Lower lobe of right lung (tissue), 2 donors: ENCODE measurements at regions not wholly inside any gene's neighbourhood (a gene's known extent, or its start where the extent isn't known, plus 50 kb on each side); places are given as distances from the start of the nearest gene placed in this dataset.

Source experiments
- ATAC-seq, 2 donors: fragments of 200-7000 bp; cut with Tn5 transposase; one replicate each; pipeline ENCODE4 v1.9.1; 2020 to 2022; ENCODE audit warnings: mild to moderate bottlenecking in 2 of 2, moderate library complexity in 2 of 2
- DNase-seq: peaks from one replicate; pipeline ENCODE4 v3.0.0-alpha.2; 2020
- H3K27ac ChIP-seq: fragments of 200-600 bp; one replicate; pipeline ENCODE4 v1.8.0; 2022
- H3K27me3 ChIP-seq: fragments of 200-600 bp; one replicate; pipeline ENCODE4 v1.8.0; 2022; ENCODE audit warnings: low read depth
- H3K36me3 ChIP-seq: fragments of 200-600 bp; one replicate; pipeline ENCODE4 v1.8.0; 2022; ENCODE audit warnings: mild to moderate bottlenecking
- H3K4me1 ChIP-seq: fragments of 200-600 bp; one replicate; pipeline ENCODE4 v1.8.0; 2022
- H3K4me3 ChIP-seq: fragments of 200-600 bp; one replicate; pipeline ENCODE4 v1.8.0; 2022; ENCODE audit warnings: mild to moderate bottlenecking
- H3K9me3 ChIP-seq: fragments of 200-600 bp; one replicate; pipeline ENCODE4 v1.8.0; 2022
- intact Hi-C: fragments of 100-400 bp; cut with DNase I; formaldehyde crosslinking; loops from one replicate; pipeline ENCODE4 v1.11.0; 2022
- TF ChIP-seq, protein P1 (sequence below): fragments of 200-600 bp; IDR thresholded peaks from one replicate; pipeline ENCODE4 v1.8.0; 2022; ENCODE audit warnings: antibody characterized with exemption, mild to moderate bottlenecking
- donor health status: DM: no; HTN: yes; CAD: no; lungs with severe emphysema.

DNA sequence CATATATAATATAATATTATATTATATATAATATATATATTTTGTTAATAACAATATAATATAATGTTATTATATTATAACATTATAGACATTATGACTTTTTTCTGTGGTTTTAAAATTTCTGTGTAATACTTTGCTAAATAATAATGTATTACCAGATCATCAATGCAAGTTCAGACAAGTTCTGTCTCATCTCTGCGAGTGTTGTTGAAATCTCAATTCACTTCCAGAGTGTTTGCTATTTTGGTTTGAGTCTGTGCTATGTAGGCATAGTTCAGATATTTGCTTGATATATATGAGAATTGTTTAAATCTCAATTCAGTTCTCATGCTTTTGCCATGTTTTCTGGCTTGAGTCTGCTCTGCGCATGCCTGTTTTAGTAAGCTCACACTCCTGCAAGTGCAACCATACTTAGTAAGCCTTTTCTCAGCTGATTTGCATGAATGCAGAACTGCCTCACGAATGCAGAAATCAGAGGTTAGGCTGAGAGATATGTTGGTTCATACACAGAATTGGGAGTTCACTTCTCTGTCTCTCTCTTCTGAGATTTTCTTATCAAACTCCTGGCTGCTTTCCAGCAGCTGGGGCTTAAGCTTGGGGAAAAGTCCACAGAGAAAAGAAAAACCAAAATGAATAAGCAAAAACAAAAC lies 830.2 kb upstream of the SORCS1 start:
- Histone ChIP-seq H3K36me3 (no peaks in the 10 kb centered on the region), H3K4me1 (no peaks in the 10 kb centered on the region), H3K9me3 (no peaks in the 10 kb centered on the region), H3K4me3 (no peak overlapping the region), H3K27ac (no peak overlapping the region), H3K27me3 (no peaks in the 10 kb centered on the region)
- DNase-seq (no peak), ATAC-seq (no peak)
- TF ChIP-seq, protein P1, sequence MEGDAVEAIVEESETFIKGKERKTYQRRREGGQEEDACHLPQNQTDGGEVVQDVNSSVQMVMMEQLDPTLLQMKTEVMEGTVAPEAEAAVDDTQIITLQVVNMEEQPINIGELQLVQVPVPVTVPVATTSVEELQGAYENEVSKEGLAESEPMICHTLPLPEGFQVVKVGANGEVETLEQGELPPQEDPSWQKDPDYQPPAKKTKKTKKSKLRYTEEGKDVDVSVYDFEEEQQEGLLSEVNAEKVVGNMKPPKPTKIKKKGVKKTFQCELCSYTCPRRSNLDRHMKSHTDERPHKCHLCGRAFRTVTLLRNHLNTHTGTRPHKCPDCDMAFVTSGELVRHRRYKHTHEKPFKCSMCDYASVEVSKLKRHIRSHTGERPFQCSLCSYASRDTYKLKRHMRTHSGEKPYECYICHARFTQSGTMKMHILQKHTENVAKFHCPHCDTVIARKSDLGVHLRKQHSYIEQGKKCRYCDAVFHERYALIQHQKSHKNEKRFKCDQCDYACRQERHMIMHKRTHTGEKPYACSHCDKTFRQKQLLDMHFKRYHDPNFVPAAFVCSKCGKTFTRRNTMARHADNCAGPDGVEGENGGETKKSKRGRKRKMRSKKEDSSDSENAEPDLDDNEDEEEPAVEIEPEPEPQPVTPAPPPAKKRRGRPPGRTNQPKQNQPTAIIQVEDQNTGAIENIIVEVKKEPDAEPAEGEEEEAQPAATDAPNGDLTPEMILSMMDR, result no peak
- intact Hi-C loops, result no loop called here

DNA sequence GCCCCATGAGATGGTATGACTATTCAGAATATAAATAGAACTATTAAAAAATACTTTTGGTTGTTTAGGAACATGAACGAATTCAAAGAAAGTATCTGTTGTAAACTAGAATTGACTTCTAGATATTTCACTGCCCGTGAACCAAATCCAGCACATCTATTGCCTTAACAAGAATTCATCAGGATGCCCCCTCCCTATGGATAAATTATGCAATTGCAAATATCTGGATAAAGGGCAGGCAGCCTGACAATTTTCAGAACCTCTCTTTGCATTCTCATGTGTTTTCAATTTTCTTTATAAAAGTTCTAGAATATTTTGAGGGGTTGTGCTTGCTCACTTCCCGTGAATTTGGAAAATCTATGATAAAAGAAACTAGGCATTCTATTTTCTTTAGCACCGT lies 822.1 kb upstream of the SORCS1 start:
- Histone ChIP-seq H3K4me1 (no peaks in the 10 kb centered on the region), H3K9me3 (no peaks in the 10 kb centered on the region), H3K36me3 (no peaks in the 10 kb centered on the region), H3K27ac (no peak overlapping the region), H3K27me3 (no peaks in the 10 kb centered on the region), H3K4me3 (no peak overlapping the region)
- DNase-seq (no peak), ATAC-seq (no peak)
- TF ChIP-seq, protein P1, result no peak
- intact Hi-C loops, result no loop called here

DNA sequence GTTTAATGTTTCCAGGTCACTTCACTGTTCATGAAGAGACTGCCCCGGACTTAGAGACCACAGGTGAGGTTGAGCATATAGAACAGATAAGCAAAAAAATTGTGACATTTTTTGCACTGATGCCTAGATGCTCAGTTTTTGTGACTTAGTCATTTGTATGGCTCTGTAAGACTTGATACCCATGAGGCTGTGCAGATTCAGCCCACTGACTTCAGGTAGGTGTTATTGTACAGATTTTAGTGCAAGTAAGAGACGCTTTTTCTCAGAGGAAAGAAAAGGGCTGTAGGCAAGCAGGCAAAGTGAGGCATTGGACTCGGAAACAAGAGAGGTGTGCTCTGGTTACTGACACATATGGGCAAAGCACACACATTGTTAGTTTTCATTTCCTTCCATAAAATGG lies 820.1 kb upstream of the SORCS1 start:
- ATAC-seq (no peak), DNase-seq (no peak)
- Histone ChIP-seq H3K9me3 (no peaks in the 10 kb centered on the region), H3K4me1 (no peaks in the 10 kb centered on the region), H3K4me3 (no peak overlapping the region), H3K27ac (no peak overlapping the region), H3K27me3 (no peaks in the 10 kb centered on the region), H3K36me3 (no peaks in the 10 kb centered on the region)
- intact Hi-C loops, result no loop called here
- TF ChIP-seq, protein P1, result no peak

DNA sequence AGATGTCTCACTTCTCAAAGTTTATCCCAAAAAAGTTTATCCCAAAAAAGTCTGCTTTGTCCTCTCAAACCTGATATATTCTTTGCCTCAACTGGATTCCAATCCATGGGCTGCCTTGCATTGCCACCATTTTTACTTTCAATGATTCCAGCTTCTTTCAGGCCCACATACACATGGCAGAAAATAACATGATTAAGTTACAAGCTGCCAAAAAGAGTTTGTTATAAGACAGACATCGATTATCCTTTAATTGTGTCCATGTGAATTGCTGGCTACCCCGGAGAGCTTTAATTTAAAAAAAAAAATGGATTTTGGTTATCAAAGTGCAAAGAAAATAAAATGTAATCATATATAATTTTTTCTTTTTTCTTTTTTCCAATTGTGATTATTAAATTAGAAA lies 819.6 kb upstream of the SORCS1 start:
- DNase-seq (no peak), ATAC-seq (no peak)

DNA sequence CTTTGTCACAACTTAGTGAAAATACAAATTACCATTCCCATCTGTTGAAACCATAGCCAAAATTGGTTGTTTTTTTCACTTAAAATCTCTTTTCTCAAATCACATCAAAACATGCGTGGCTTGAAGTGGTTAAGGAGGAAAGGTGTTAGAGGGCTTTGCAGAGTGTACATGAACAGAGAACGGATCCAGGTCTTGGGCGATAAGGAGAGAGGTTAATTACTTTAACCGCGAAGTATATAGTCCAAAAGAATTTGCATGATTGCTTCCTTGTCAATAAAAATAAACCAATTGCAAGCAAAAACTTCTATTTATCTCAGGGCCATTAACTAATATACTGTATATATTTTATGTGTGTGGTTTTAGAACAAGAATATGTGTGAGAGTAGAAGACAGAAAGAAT lies 813.9 kb upstream of the SORCS1 start:
- Histone ChIP-seq H3K4me3 (no peak overlapping the region), H3K27me3 (no peaks in the 10 kb centered on the region), H3K9me3 (no peaks in the 10 kb centered on the region), H3K36me3 (no peaks in the 10 kb centered on the region), H3K4me1 (no peaks in the 10 kb centered on the region), H3K27ac (no peak overlapping the region)
- TF ChIP-seq, protein P1, result no peak
- intact Hi-C loops, result no loop called here
- DNase-seq (no peak), ATAC-seq (no peak)

More for the DNA sequence above, 819.6 kb upstream of the SORCS1 start:
- no peaks in the 10 kb centered on the region for H3K27me3 ChIP-seq
- H3K27ac ChIP-seq, result no peak overlapping the region
- no peaks in the 10 kb centered on the region for H3K4me1 ChIP-seq
- TF ChIP-seq, protein P1, result no peak
- H3K9me3 ChIP-seq, result no peaks in the 10 kb centered on the region
- H3K36me3 ChIP-seq, result no peaks in the 10 kb centered on the region
- H3K4me3 ChIP-seq, result no peak overlapping the region
- intact Hi-C loops, result no loop called here
